ENCODE measurements at regions not wholly inside any gene's neighbourhood (a gene's known extent, or its start where the extent isn't known, plus 50 kb on each side); places are given as distances from the start of the nearest gene placed in this dataset.

DNA sequence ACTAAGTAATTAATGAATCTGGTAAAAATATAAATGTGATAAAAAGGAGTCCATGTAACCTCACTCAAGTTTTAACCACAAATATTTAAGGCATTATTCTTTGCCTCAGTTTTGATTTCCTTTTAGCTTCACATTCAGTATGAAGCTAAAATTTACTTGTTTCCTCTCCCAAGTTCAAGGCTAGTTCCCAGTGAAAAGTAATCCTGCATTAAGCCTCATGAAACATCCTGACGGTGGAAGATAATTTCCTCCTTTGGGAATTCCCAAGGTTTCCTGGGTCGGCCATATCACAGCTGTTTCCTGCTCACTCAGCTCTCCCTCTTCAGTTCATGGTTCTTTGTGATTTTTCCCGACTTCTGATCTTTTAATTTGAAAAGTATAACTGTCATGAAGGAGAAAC lies 1256.8 kb upstream of the FLRT2 start:
- TF ChIP-seq, protein P1, sequence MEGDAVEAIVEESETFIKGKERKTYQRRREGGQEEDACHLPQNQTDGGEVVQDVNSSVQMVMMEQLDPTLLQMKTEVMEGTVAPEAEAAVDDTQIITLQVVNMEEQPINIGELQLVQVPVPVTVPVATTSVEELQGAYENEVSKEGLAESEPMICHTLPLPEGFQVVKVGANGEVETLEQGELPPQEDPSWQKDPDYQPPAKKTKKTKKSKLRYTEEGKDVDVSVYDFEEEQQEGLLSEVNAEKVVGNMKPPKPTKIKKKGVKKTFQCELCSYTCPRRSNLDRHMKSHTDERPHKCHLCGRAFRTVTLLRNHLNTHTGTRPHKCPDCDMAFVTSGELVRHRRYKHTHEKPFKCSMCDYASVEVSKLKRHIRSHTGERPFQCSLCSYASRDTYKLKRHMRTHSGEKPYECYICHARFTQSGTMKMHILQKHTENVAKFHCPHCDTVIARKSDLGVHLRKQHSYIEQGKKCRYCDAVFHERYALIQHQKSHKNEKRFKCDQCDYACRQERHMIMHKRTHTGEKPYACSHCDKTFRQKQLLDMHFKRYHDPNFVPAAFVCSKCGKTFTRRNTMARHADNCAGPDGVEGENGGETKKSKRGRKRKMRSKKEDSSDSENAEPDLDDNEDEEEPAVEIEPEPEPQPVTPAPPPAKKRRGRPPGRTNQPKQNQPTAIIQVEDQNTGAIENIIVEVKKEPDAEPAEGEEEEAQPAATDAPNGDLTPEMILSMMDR (IDR thresholded peaks at IDR 0.05): no peak
- no peak for TF ChIP-seq ZFX (IDR thresholded peaks at IDR 0.05; ENCODE audit: borderline replicate concordance)

All from 22Rv1 (cell line).